NCI-H226 (cell line): ENCODE measurements at regions not wholly inside any gene's neighbourhood (a gene's known extent, or its start where the extent isn't known, plus 50 kb on each side); places are given as distances from the start of the nearest gene placed in this dataset.
"Not testable (repeated sequence)": the region's sequence is repeated elsewhere in the genome, so short reads cannot be mapped to it uniquely, and the experiment has no call there.

ENCODE experiments used
- DNase-seq: peaks from one replicate; pipeline ENCODE4 v3.0.0-alpha.2; 2015

GRCh38 chr2:215861607-215862350, 151.6 kb downstream of the MREG start:
- DNase-seq: no peak

GRCh38 chr2:215856080-215856479, 157.3 kb downstream of the MREG start:
- no peak for DNase-seq

GRCh38 chr2:215855308-215855707, 158.0 kb downstream of the MREG start:
- not testable (repeated sequence) for DNase-seq

GRCh38 chr2:215854008-215854407, 159.3 kb downstream of the MREG start:
- no peak for DNase-seq

- DNase-seq: no peak
Measured at GRCh38 chr2:215851696-215852095, 161.7 kb downstream of the MREG start.

DNA sequence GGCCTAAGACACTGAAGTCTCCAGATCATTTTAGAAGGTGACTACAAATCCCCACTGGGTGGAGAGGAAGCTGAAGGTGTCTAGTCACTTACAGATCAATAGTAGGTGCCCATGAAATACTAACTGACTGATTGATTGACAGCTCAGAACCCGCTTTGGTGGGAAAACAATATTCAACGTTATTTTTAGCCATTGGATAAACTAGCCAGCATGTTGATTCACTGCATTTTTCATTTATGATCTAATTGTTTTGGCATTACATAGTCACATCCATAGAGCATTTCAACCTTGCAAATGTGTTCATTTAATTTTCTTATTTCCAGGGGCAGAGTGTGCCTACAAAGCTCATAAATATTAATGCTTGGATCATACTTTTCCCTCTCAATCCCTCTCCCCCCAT, 162.3 kb downstream of the MREG start:
- no peak for DNase-seq

GRCh38 chr2:215850380-215850779, 163.0 kb downstream of the MREG start:
- DNase-seq: no peak

- no peak for DNase-seq
Measured at GRCh38 chr2:215849771-215850170, 163.6 kb downstream of the MREG start.

GRCh38 chr2:215848698-215849097, 164.7 kb downstream of the MREG start:
- no peak for DNase-seq

DNA sequence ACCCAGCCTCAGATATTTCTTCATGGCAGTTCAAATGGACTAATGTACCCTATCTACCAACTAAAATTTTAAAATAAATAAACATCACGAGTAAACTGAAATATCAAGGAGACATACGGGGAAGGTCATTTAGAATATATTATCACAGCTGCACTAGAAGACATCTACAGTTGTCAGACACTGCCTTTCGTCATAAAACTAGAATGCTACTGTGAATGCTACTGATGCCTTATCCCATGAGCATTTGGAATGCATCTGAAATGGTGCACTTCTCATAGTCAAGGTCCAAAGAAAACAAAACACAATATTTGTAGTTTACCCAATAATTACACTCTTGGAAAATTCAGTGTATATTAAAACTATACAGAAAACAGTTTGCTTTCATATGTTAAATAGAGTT, 165.2 kb downstream of the MREG start:
- no peak for DNase-seq

DNA sequence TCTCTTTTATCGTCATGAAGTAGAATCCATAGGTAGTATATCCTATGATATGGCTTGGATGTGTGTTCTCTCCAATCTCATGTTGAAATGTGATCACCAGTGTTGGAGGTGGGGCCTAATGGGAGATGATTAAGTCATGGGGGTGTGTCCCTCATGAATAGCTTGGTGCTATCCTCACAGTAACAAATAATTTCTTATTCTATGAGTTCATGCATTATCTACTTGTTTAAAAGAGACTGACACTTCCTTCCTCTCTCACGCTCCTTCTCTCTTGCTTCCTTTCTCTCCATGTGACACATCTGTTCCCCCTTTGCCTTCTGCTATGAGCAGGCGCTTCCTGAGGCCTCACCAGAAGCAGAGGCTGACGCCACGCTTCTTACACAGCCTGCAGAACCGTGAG, 165.6 kb downstream of the MREG start:
- DNase-seq: no peak

DNA sequence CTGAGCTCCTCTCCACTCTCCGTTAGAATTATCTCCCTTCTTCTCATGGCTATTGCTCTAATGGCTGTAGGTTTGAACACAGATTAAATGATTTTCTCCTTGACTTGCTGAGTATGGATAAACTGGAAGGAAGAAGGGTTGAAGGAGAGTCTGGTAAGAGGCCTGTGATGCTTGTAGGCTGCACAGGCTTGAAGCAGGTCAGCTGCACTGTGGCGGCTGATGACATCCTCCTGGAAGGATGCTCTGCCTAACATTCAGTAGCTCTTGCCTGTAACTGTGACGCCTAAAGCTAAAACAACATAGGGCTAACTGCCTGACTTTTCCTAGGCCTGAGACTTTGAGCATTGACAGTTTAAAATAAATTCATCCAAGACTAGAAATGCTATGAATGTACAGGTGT, 166.3 kb downstream of the MREG start:
- no peak for DNase-seq

DNA sequence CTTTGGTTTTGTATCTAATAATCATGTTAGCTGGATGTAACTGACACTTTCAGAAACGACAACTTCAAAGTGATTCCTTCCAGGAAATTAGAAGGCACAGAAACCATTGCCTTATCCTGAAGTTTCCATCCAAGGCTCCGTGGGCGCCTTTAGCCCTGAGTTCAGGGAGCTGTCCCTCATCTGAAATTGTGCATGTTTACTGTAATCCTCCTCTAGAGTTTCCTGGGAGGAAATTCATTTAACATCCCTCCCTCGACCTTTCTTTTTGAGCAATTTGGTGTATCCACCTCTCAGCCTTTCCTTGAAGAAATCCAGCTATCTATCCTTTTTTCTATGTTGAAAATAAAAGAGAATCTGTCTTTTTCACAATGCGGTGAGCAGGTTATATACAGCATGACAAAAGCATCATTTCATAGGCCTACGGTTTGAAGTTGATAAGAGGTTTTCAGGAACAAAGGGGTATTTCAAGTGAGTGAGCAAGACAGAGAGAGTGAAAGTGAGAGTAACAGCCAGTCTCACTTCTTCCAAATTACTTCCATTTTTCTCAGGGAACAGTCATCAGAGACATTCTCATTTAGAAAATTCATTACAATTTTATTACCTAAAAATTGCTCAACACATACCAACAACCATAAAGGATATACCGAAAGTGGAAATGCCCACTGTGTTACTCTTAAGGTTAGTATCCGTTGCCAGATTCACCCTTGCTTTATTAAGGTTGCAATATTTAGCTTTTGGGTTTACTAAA, 167.3 kb downstream of the MREG start:
- DNase-seq: no peak

GRCh38 chr2:215843579-215843978, 169.8 kb downstream of the MREG start:
- no peak for DNase-seq

GRCh38 chr2:215841175-215841816, 172.1 kb downstream of the MREG start:
- no peak for DNase-seq

DNA sequence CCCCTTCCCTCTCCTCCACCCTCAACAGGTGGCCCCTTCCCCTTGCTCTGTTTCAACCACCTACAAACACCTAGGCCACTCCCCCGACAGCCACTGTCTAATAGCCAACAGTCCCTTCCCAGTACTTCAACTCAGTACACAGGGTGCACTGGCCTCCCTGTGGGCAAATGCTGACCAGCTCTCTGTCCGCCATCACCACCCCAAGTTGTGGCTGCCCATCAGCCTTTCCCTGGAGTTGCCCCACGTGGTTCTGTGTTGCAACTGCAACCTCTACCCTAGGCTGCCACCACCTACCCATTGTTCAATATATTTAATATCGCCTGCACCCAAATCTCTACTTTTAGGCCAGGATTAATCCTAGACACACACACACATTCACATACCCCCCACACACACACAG, 173.5 kb downstream of the MREG start:
- no peak for DNase-seq

DNA sequence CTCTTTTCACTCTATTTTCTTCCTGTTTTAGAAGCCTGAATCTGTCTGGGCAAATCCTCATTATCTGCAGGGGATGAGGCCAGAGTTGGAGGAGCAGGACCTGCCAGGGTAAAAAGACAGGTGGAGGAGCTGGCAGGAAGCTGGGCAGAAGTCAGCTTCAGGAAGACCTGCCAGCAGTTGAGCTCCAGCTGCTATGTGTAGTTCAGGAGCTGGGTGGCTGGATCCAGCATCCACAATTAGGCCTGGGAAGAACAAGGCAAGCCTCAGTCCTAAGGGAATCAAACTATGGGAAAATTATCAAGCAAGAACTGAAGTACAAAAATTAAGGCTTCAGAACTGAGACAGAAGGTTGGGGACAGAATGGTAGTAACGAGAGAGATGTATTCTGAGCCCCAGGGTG, 174.0 kb downstream of the MREG start:
- DNase-seq: no peak

DNA sequence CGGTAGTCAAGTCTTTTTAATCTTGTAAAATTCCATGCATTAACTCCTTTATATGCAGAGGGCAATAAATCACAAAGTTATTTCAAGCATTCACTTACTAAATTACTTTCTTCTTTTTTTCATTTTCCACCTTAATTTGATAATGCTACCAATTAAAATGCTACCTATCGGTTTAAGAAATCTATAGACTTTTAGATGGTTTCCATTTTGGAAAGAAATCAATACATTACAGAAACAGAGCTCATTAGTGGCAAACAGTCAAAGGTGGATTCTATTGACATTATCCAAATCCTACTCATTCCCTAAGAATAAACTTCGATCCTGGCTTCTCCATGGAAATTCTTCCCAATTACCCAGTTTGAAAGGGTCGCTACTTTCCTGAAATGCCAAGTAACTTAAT, 176.5 kb downstream of the MREG start:
- no peak for DNase-seq

DNA sequence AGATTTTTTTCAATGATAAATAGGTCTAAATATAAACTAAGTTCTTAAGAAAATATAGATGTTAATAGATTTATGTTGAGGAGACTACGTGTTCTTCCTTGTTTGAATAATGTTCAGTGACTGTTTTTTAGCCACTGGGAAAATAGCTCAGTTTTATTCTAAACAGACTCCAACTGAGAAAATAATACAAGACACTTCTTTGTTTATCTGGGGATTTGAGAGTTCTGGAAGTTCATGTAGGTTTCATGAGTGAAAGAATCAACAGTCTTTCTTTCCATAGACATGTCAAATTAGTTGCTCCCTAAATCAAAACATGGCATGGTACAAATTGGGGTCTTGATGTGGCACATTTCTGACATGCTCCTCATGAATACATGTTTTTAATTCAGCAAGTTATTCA, 177.7 kb downstream of the MREG start:
- no peak for DNase-seq

- DNase-seq: no peak
Measured at GRCh38 chr2:215835231-215835630, 178.1 kb downstream of the MREG start.

- DNase-seq: no peak
Measured at GRCh38 chr2:215833531-215834162, 179.7 kb downstream of the MREG start.

DNA sequence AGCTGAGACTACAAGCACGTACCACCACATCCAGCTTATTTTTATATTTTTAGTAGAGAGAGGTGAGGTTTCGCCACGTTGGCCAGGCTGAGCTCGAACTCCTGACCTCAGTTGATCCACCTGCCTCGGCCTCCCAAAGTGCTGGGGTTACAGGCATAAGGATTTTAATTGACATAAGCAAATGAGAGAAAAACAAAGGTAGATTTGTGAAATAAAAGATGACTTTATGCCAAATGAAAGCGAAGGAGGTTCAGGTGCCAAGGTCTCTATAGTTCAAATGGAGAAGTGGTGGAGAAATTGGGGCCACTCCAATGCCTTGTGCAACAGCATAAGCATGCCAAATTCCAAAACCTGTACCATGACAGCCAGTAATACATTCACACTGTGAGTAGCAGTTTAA, 180.6 kb downstream of the MREG start:
- DNase-seq: no peak

- DNase-seq: no peak
Measured at GRCh38 chr2:215831296-215831913, 181.9 kb downstream of the MREG start.
